Neural progenitor cell (in vitro differentiated cells): ENCODE measurements at regions not wholly inside any gene's neighbourhood (a gene's known extent, or its start where the extent isn't known, plus 50 kb on each side); places are given as distances from the start of the nearest gene placed in this dataset.
A peak's percentile ranks its signal among the peaks of the same experiment; 100 is the strongest.

ENCODE experiments used
- DNase-seq: peaks from one replicate; pipeline ENCODE4 v3.0.0-alpha.2; 2016; ENCODE audit warnings: low spot score
- H2AFZ ChIP-seq: fragments of 200-600 bp; sonication (generic); replicated peaks from 2 replicates; pipeline ENCODE4 v1.6.1; 2016; ENCODE audit warnings: antibody characterized with exemption
- H3F3A ChIP-seq: fragments of 200-600 bp; sonication (generic); 2 replicates; pipeline ENCODE4 v1.6.1; 2016; ENCODE audit warnings: antibody characterized with exemption, low read depth
- H3K27ac ChIP-seq: fragments of 200-600 bp; sonication (generic); 2 replicates; pipeline ENCODE4 v1.5.1; 2016; ENCODE audit warnings: mild to moderate bottlenecking
- H3K27me3 ChIP-seq: fragments of 200-600 bp; sonication (generic); 2 replicates; pipeline ENCODE4 v1.6.1; 2016; ENCODE audit warnings: mild to moderate bottlenecking, moderate library complexity
- H3K36me3 ChIP-seq: fragments of 200-600 bp; sonication (generic); 2 replicates; pipeline ENCODE4 v1.5.1; 2016
- H3K4me1 ChIP-seq: fragments of 200-600 bp; sonication (generic); 2 replicates; pipeline ENCODE4 v1.6.1; 2016; ENCODE audit warnings: mixed run types
- H3K4me2 ChIP-seq: fragments of 200-600 bp; sonication (generic); 2 replicates; pipeline ENCODE4 v1.6.1; 2016
- H3K4me3 ChIP-seq: fragments of 200-600 bp; sonication (generic); 2 replicates; pipeline ENCODE4 v1.5.1; 2016
- H3K79me2 ChIP-seq: fragments of 200-600 bp; sonication (generic); 2 replicates; pipeline ENCODE4 v1.6.1; 2016; ENCODE audit warnings: low read depth
- H3K9ac ChIP-seq: fragments of 200-600 bp; sonication (generic); 2 replicates; pipeline ENCODE4 v1.6.1; 2016
- H3K9me3 ChIP-seq: fragments of 200-600 bp; sonication (generic); 2 replicates; pipeline ENCODE4 v1.5.1; 2016; ENCODE audit warnings: low read depth
- H4K20me1 ChIP-seq: fragments of 200-600 bp; sonication (generic); 2 replicates; pipeline ENCODE4 v1.6.1; 2016; ENCODE audit warnings: low read depth
- H3K27ac Mint-ChIP-seq: 3 replicates; pipeline ENCODE4 v1.8.0; 2021; ENCODE audit warnings: mixed read lengths
- H3K27me3 Mint-ChIP-seq: 2 replicates; pipeline ENCODE4 v1.8.0; 2022; ENCODE audit warnings: low read depth, mild to moderate bottlenecking, inconsistent platforms, moderate library complexity, mixed read lengths; ENCODE audit not compliant: insufficient read depth
- H3K36me3 Mint-ChIP-seq: 3 replicates; pipeline ENCODE4 v1.8.0; 2021; ENCODE audit warnings: mixed read lengths
- H3K4me1 Mint-ChIP-seq: 3 replicates; pipeline ENCODE4 v1.8.0; 2021; ENCODE audit warnings: mixed read lengths
- H3K4me3 Mint-ChIP-seq: 3 replicates; pipeline ENCODE4 v1.8.0; 2021; ENCODE audit warnings: mild to moderate bottlenecking, moderate library complexity, mixed read lengths
- H3K9me3 Mint-ChIP-seq: 3 replicates; pipeline ENCODE4 v1.8.0; 2020; ENCODE audit warnings: mixed read lengths
- CTCF ChIP-seq: fragments of 200-600 bp; sonication (generic); IDR thresholded peaks from 2 replicates; pipeline ENCODE4 v1.5.1; 2017; ENCODE audit warnings: antibody characterized with exemption, mild to moderate bottlenecking
- EZH2 ChIP-seq: fragments of 200-600 bp; sonication (generic); IDR thresholded peaks from 2 replicates; pipeline ENCODE4 v1.6.1; 2017; ENCODE audit warnings: antibody characterized with exemption, mild to moderate bottlenecking, moderate library complexity
- EZH2phosphoT487 ChIP-seq: fragments of 200-600 bp; sonication (generic); IDR thresholded peaks from 2 replicates; pipeline ENCODE4 v1.6.1; 2017; ENCODE audit warnings: antibody characterized with exemption

- no peak for TF ChIP-seq CTCF
- TF ChIP-seq EZH2, result no peak
- no peak for TF ChIP-seq EZH2phosphoT487
- H3K4me3 ChIP-seq, result no peak overlapping the region
- H4K20me1 ChIP-seq, result no peaks in the 10 kb centered on the region
- H3K9me3 ChIP-seq, result no peaks in the 10 kb centered on the region
- H3F3A ChIP-seq, result no peaks in the 10 kb centered on the region
- no peaks in the 10 kb centered on the region for H3K9me3 Mint-ChIP-seq
- H3K4me1 Mint-ChIP-seq, result peaks cover 7% of the 10 kb centered on the region
- H3K9ac ChIP-seq, result no peak overlapping the region
- H3K27ac Mint-ChIP-seq, result no peak overlapping the region
- no peaks in the 10 kb centered on the region for H3K4me1 ChIP-seq
- H3K4me2 ChIP-seq, result no peak overlapping the region
- no peaks in the 10 kb centered on the region for H3K27me3 Mint-ChIP-seq
- H3K27ac ChIP-seq, result no peak overlapping the region
- no peaks in the 10 kb centered on the region for H3K27me3 ChIP-seq
- H3K79me2 ChIP-seq, result no peaks in the 10 kb centered on the region
- no peaks in the 10 kb centered on the region for H3K36me3 Mint-ChIP-seq
- no peak overlapping the region for H3K4me3 Mint-ChIP-seq
- H2AFZ ChIP-seq, result no peak overlapping the region
- H3K36me3 ChIP-seq, result no peaks in the 10 kb centered on the region
- no peak for DNase-seq
These were observed 543.0 kb upstream of the TNP1 start for GRCh38 chr2:217402761-217403383.

GRCh38 chr2:217402144-217402543 lies 542.3 kb upstream of the TNP1 start:
- no peak overlapping the region for H3K27ac ChIP-seq
- Mint-ChIP-seq H3K27ac (no peak overlapping the region), H3K4me3 (no peak overlapping the region), H3K9me3 (no peaks in the 10 kb centered on the region), H3K36me3 (no peaks in the 10 kb centered on the region), H3K27me3 (no peaks in the 10 kb centered on the region), H3K4me1 (peaks cover 7% of the 10 kb centered on the region)
- no peak overlapping the region for H3K4me2 ChIP-seq
- no peak overlapping the region for H3K4me3 ChIP-seq
- H3K9me3 ChIP-seq, result no peaks in the 10 kb centered on the region
- no peaks in the 10 kb centered on the region for H3K4me1 ChIP-seq
- no peak for DNase-seq
- H3K9ac ChIP-seq, result no peak overlapping the region
- no peaks in the 10 kb centered on the region for H3K27me3 ChIP-seq
- no peak overlapping the region for H2AFZ ChIP-seq
- H4K20me1 ChIP-seq, result no peaks in the 10 kb centered on the region
- no peaks in the 10 kb centered on the region for H3K79me2 ChIP-seq
- no peaks in the 10 kb centered on the region for H3F3A ChIP-seq
- H3K36me3 ChIP-seq, result no peaks in the 10 kb centered on the region
- TF ChIP-seq EZH2phosphoT487, result no peak
- TF ChIP-seq EZH2, result no peak
- no peak for TF ChIP-seq CTCF

GRCh38 chr2:217399291-217399690 lies 539.4 kb upstream of the TNP1 start:
- Mint-ChIP-seq H3K27me3 (no peaks in the 10 kb centered on the region), H3K27ac (no peak overlapping the region), H3K9me3 (no peaks in the 10 kb centered on the region), H3K36me3 (no peaks in the 10 kb centered on the region), H3K4me3 (no peak overlapping the region), H3K4me1 (peaks cover 7% of the 10 kb centered on the region)
- Histone ChIP-seq H3K27ac (no peak overlapping the region), H3K9ac (no peak overlapping the region), H3F3A (no peaks in the 10 kb centered on the region), H3K79me2 (no peaks in the 10 kb centered on the region), H4K20me1 (no peaks in the 10 kb centered on the region), H3K4me1 (no peaks in the 10 kb centered on the region), H3K27me3 (no peaks in the 10 kb centered on the region), H3K36me3 (no peaks in the 10 kb centered on the region), H3K9me3 (no peaks in the 10 kb centered on the region), H3K4me3 (no peak overlapping the region), H2AFZ (no peak overlapping the region), H3K4me2 (no peak overlapping the region)
- TF ChIP-seq EZH2phosphoT487, result no peak
- DNase-seq, result no peak

- no peak overlapping the region for H3K4me2 ChIP-seq
- no peak overlapping the region for H2AFZ ChIP-seq
- no peaks in the 10 kb centered on the region for H3K27me3 Mint-ChIP-seq
- no peaks in the 10 kb centered on the region for H3K36me3 Mint-ChIP-seq
- DNase-seq, result no peak
- TF ChIP-seq CTCF (no peak), EZH2 (no peak), EZH2phosphoT487 (no peak)
- H3K79me2 ChIP-seq, result no peaks in the 10 kb centered on the region
- no peaks in the 10 kb centered on the region for H4K20me1 ChIP-seq
- no peaks in the 10 kb centered on the region for H3K36me3 ChIP-seq
- no peaks in the 10 kb centered on the region for H3K9me3 Mint-ChIP-seq
- H3K4me3 ChIP-seq, result no peak overlapping the region
- H3K4me1 ChIP-seq, result no peaks in the 10 kb centered on the region
- H3K9me3 ChIP-seq, result no peaks in the 10 kb centered on the region
- no peaks in the 10 kb centered on the region for H3F3A ChIP-seq
- no peaks in the 10 kb centered on the region for H3K27me3 ChIP-seq
- H3K27ac Mint-ChIP-seq, result peak overlapping the region; percentile 70
- no peak overlapping the region for H3K9ac ChIP-seq
- no peak overlapping the region for H3K27ac ChIP-seq
- no peak overlapping the region for H3K4me3 Mint-ChIP-seq
- peaks cover 7% of the 10 kb centered on the region for H3K4me1 Mint-ChIP-seq
These were observed 539.0 kb upstream of the TNP1 start for GRCh38 chr2:217398860-217399259.
